T follicular helper cell (primary cell): ENCODE measurements at regions not wholly inside any gene's neighbourhood (a gene's known extent, or its start where the extent isn't known, plus 50 kb on each side); places are given as distances from the start of the nearest gene placed in this dataset.

Experiments used
- DNase-seq: peaks from one replicate; pipeline ENCODE4 v3.0.0-alpha.2; 2020; ENCODE audit warnings: low read depth

DNA sequence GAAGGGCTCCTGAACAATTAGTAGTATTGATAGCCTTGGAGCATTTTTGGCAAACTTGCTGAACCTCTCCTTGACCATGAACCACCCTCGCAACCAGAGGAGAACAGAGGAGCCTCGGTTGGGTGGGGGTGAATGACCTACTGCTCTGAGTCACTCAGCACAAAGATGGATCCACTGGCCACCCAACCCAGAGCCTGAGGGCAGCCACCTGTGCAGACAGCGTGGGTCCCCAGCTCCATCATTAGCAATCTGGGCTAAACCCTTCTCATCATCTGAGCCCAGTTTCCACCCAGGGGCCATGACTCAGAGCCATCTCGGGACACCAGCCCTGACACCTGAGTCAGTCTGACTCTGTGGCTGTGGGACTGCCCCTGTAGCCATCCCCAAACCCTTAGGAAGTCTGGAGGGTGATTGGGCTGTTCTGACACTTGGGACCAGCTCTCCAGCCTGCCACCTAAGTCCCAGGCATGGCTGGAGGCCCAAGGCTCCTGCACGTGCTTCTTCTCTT lies 171.8 kb upstream of the GPR26 start:
- no peak for DNase-seq

DNA sequence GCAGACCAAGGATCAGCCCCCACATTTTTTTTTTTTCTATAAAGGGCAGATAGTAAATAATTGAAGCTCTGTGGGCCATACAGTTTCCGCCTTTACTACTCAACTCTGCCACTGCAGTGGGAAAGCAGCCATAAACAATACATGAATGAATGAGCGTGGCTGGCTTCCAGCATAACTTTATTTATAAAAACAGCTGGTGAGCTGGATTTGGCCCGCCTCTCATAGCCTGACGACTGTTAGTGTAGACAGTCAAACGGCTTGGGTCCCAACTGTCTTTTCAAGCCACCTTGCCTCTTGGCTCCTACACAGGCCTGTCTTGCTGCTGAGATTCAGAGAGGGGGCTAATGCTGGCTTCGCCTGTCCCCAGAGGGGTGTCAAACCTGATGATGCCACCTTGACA lies 169.8 kb upstream of the GPR26 start:
- DNase-seq: no peak

DNA sequence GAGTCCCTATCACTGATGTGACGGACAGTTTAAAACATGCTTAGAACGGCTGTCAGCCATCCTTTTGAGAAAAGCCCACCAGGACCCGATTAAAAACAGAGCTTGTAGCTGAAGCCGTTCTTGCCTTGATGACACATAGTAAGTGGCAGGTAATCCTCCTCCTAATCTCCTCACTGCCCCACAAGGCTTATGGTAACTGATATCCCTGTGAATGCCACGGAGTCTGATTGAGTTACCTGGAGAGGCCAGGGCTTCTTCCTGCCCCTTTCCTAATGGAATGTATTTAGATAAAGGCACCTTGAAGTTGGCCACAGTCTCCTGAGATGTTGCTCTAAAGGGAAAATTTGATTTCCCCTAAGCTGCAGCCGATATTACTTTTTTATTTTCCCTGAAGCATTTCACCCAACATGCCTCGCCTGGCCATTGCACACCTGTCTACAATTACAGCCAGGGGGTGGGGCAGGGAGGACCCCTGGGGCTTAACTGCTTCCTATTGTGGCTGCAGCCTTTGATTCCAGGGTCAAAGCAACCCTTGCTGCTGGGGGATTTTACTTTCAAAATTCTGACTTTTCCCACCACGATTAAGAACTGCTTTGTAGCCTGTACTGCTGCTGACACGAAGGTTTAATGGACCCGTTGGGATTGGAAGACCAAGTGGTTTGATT lies 169.0 kb upstream of the GPR26 start:
- DNase-seq: no peak

DNA sequence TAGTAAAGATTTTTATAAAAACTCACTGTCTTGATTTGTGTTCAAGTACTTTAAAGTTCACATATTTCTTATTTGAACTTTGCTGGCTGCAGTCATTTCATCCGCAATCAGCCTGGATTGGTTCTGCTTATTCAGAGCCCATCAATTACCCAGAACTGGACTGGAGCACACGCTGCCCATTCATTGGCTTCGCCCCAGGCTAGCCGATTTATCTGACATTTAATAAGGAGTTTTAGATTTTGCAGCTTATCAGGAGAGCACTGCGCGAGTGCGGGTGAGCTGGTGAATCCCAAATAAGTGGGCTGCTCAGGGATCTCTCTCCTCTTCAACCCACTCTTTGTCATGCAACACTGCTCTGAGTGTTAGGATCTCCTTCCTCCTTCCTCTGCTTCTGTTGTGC lies 166.0 kb upstream of the GPR26 start:
- DNase-seq: no peak

DNA sequence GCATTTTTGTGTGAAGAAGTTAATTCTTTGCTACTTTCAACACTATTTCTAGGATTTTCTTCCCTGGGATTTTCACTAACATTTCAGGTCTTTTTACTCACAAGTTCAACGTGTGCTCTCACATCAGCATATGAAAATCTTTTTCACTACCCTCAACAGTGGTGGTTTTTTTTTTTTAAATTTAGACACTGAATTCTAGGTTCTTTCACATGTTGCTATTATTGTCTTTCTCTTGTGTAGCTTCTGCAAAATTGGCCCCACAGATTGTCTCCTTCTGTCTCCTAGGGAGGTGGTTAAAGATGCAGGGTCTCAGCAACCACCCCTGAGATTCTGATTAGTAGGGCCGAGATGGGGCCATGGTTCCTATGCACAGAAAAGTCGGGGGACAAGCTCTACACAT lies 165.0 kb upstream of the GPR26 start:
- no peak for DNase-seq

DNA sequence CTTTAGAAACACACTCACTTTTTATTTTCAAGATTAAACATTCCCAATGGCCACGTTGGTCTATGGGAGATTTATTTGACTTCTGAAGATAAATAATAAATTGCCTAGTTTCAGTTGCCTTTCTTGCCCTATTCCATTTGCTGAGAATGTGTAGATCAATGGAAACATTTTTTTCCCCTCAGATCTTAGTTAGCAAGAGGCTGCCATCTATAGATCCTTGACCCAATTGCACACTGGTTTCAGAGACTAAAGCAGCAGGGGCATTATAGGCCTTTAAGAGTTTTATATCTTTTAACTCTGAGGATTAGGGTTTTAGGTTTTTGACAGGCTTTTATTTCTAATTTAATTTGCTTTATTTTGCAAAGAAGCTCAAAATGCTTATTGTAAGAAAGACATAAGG lies 163.2 kb upstream of the GPR26 start:
- no peak for DNase-seq

DNA sequence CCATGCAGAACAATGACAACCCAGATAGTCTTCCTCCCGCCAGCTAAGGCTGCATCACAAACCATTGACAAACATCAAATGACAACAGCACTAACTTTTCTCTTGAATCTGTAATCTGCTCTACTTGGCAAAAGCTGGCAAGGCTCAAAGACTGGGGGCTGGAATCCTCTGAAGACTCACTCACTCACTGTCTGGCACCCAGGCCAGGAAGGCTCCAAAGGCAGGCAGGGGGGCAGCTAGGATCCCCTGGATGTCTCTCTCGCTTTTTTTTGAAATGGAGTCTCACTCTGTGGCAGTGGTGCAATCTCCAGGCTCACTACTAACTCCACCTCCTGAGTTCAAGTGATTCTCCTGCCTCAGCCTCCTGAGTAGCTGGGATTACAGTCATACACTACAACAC lies 159.7 kb upstream of the GPR26 start:
- no peak for DNase-seq

DNA sequence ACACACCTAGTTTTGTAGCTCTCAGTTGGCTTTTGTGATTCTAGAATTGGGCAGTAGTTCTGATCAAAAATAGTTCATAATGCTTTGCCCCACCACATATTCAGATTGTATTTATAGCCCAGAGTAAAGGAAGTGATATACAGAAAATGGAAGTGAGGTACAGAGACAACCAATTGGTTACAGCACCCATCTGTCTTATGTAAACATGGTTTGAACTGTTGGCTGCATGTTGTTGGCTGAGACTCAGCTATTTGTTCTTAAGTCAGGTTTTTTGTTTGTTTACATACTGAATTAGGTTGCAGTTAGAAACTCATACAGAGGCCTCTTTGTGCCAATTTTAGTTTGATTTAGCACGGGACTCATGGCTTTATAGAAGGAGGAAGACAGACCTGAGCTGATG lies 158.9 kb upstream of the GPR26 start:
- DNase-seq: no peak

DNA sequence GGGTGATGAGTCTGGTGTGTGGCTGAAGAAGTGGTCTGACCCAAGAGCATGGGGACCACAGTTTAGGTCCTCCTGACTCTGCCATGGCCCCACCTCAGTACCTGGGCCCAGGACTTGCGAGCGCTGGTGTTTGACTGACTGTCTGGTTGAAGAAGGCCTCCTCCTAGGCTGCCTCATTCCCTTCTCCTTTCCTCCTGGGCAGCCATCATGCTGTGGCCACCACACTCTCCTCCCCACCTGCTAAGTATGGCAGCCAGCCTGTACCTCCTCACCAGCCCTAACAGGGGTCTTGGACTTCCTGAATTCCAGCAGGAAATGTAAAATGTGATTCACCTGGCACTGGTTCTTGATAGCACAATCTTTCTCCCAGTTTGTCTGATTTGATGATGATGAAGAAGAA lies 156.8 kb upstream of the GPR26 start:
- DNase-seq: no peak

DNA sequence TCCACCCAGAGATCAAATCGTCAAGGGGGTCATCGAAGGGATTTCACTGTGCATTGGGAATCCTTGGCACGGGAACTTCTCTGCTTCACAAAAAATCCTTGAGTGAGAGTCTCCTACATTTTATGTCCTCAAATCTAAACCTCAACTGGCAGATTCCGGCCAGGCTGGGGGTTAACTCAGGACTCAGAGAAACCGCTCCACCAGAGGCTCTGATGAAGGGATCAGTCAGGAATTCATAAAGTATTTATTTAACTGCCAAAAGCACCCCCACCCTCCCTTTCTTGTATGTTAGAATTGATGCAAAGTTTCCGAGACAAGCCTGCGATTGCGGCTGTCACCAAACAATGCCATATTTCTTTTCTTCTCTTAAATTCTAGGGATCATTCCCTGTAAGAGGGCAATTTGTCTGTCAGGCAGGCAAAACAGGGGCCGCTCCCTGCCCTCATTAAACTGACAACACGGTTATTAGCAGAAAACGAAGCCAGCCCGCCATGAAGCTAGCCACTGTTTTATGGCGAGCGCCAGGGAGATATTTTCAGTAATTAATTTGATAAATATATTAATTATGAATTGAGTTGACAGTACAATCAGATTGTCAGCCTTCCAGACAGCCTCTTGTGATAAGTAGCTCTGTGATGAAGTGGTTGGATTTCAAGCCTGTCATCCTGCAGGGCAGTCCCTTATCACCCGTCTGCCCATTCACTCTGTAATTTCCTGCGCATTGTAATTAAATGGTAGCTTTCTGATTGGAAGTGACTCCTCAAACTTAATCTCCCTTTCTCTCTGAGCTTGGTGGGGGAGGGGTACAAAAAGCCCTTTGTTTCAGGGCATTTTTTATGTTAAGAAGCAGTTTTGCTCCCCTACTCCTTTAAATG lies 153.0 kb upstream of the GPR26 start:
- no peak for DNase-seq

DNA sequence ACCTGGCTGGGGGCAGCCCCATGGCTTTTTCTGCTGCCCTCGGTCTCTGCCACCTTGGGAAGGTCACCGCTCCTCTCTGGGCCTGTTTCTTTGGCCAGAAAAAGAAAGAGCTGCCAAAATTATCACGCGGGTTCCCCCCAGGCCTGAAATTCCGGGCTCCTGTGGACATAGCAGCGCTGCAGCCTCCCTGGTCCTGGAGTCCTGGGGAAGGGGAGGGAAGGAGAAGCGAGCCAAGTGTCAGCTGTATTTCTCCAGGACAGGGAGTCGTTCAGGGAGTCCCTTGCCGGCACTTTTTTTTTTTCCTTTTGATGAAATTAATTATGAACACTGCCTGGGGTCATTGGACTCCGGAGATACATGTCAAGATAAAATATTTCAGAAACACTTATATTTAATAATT lies 152.3 kb upstream of the GPR26 start:
- DNase-seq: no peak

DNA sequence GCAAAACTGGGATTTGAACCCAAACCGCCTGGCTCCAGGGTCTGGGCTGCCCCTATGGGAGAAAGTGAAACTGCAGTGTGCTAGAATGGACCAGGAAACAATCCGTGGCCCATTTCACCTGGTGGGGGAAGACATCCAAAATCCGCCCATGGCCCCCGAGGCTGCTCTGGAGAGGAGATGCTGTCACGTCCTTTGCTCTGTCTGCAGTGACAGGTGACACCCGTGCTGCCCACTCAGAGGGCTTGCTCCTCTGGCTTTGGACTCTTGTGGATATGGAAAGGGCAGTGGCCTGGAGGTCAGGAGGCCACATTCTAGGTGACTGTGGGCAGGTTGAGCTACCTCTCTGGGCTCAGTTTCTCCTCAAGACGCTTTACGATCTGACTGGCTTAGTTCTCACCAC lies 151.2 kb upstream of the GPR26 start:
- DNase-seq: no peak

DNA sequence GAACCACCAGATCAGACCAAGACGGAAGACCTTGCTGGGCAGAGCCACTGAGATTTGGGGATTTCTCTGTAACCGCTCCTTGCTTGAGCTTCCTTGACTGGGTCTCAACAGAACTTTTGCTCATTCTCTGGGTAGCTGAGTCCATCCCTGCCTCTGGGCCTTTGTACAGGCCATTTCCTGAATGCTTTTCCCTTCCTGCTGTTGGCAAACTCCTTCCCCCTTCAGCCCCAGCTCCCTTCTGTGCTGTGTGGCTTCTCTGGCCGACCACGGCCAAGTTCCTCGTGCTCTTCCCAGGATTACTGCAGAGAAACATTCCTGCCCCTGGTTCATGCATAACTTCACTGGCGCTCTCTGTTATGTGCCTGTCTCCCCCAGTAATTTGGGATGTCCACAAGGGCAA lies 150.5 kb upstream of the GPR26 start:
- no peak for DNase-seq

DNA sequence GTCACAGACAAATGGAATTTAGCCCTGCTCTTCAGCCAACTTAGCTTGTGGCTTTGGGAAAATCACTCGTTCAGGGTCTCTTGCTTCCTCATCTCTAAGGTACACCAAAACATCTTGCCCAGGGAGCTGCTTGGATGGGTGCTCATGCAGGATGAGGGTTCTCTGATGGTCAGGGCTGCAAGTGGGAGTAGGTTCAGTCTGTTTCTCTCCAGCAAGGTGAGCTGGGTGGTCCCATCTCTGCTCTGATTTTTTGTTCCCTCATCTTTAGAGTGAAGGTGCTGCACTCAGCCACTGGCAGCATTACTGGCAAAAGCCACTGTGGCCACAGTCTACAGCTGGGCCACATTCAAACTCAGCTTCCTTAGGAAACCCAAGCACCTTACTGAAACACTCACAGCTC lies 149.9 kb upstream of the GPR26 start:
- no peak for DNase-seq

DNA sequence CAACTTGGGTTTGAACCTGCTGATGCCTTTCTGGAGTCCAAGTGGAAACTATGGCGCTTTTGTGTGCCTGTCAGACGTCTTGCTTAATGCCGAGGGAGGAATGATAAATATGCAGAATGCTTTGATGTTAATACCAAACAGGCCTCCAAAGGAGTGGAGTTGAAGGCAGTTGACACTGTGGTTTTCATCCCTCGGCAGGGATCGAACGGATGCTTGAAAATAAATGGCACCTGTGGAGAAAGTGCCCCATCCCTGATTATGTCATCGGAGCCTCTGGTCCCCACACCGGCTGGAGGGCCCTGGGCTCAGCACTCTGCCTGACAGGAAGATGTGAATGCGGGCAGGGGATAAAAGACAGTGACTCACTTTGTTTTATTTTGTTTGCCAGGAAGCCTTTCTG lies 148.7 kb upstream of the GPR26 start:
- no peak for DNase-seq

DNA sequence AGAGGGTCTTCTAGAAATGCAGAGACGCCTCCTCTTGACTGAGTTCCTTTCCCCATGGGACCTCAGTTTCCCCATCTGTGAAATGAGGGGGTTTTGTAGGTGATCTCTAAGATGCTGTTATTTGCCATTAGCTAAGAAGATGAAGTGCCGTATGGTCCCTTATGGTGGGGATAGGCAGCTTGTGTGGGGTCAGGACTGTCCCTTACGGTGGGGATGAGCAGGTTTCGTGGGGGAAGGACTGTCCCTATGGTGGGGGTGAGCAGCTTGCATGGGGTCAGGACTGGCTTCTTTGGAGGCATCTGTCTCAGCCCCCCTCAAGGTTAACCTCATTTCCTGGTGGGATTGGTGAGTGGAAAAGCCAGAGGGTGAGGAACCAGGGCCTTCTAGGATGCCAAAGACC lies 148.3 kb upstream of the GPR26 start:
- no peak for DNase-seq

DNA sequence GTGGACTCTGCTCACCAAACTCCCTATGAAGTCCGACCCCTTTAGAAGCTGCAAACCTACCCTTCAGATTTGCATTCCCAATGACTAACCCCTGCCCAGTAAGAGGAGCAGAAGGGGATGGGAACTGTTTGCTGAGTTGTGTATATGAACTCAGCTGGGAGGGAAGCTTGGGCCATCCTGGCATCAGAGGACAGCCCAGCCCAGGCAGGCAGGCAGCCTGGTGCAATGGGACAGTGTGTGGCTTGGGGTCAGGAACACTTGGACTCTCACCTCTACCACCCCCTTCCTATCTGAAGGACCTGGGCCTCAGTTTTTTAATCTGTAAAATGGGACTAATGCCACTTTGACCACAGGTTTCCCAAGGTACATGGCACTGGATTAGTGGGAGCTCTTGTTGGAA lies 147.4 kb upstream of the GPR26 start:
- DNase-seq: no peak

DNA sequence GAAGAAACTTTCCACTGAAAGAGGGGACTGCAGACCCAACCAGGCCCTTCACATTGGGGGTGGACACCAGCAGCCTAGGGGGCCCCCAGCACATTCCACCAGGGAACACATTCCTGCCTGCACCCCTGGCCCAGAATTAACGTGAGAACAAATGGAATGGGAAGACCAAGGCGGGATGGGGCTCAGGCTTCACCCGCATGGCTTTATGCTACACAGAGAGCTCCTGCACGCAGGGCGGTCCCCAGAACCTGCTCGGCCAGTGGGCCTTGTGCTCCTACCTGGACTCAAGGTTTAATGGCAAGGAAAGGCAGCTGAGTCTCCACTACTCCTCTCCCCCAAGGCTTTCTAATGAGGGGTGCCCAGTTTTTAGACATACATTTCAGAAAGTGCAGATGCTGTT lies 146.3 kb upstream of the GPR26 start:
- DNase-seq: no peak

DNA sequence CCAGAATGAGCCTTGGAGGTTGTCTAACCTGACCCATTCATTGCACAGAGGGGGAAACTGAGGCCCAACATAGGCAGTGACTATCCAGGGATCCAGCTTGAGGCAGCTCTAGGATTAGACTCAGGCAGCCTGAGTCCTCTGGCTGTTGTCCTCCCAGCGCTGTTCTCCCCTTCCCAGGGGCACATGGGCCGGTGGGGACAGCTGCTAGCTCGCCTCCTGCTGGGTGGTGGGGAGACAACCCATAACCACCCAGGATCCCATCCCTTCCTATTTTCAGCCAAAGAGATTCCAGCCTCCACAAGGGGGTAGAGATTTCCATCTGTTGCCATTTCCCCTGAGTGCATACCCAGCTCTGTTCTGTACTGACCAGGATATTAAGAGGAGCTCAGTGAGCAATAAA lies 145.1 kb upstream of the GPR26 start:
- no peak for DNase-seq

DNA sequence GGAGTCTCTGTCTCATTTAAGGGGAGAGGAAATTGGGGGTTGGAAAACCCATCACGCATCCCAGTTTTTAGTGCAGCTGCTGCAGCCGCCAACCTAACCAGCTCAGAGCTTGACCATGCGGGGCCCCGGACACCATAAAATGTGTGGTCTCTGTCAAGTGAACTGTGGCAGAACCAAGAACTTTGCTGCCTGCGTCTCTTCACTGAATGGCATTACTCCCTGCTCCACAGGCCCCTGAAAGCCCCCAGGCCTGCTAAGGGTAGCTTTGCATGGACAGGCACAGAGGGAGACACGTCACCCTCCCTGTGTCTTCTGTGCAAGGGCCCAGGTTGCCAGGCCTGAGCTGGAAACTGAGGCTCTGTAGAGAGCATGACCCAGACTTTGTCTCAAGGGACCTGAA lies 144.6 kb upstream of the GPR26 start:
- no peak for DNase-seq

DNA sequence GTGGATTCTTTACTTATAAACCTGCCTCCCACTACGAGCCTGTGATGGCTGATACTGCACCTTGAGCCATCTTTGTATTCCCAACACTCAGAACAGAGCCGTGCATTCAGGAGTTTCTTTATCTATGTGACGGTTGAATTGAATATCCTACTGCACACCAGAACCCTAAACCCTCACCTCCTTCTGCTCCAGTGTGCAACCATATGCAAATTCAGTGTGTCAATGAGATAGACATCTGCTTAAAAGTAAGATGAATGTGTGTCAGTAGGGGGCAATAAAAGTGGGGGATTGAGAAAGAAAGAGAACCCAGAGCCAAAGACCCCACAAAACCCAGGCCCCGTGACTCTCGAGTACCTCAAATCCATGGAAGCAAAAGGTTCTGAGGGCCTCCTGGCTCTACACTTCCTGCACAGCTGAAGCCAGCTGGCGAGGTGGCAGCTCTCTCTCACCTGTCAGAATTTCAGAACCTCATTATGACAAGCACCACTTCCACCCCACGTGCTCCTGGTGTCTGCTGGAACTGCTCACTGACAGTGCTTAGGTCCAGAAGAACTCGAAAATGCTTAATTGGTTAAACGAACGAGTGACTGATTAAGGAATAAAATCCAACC lies 143.3 kb upstream of the GPR26 start:
- no peak for DNase-seq

DNA sequence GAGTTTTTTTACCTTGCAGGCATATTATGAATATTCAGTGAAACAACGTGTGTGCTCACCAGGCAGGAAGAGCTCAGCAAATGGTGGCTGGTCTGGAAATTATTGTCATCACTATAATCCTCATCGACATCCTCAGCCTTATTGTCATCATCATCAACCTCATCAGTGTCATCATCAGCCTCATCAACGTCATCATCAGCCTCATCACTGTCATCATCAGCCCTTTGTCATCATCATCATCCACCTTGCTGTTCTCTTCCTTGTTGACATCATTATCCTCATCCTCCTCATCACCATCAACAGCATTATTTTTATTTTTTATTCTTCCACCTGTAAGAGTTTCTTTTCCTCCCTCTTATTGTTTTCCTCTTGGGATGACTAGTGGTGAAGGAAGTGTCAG lies 142.3 kb upstream of the GPR26 start:
- DNase-seq: no peak
